HEK293 (cell line): ENCODE measurements at regions not wholly inside any gene's neighbourhood (a gene's known extent, or its start where the extent isn't known, plus 50 kb on each side); places are given as distances from the start of the nearest gene placed in this dataset.

ENCODE experiments used
- BCL11A ChIP-seq: fragments of 450-650 bp; formaldehyde crosslinking; IDR thresholded peaks from 2 replicates; pipeline ENCODE4 v1.5.1; 2016; ENCODE audit warnings: low read depth, missing biosample characterization, missing genetic modification characterization
- BCL11B ChIP-seq: fragments of 450-650 bp; formaldehyde crosslinking; IDR thresholded peaks from 2 replicates; pipeline ENCODE4 v1.5.1; 2016; ENCODE audit warnings: low read depth, missing biosample characterization, missing genetic modification characterization
- EGR2 ChIP-seq: fragments of 450-650 bp; formaldehyde crosslinking; IDR thresholded peaks from 2 replicates; pipeline ENCODE4 v1.5.1; 2016; ENCODE audit warnings: low read depth, missing biosample characterization, missing genetic modification characterization
- GLI2 ChIP-seq: fragments of 450-650 bp; formaldehyde crosslinking; IDR thresholded peaks from 2 replicates; pipeline ENCODE4; 2017; ENCODE audit warnings: missing biosample characterization, missing genetic modification characterization, low read depth, borderline replicate concordance
- HOXD13 ChIP-seq: sonication (generic); formaldehyde crosslinking; IDR thresholded peaks from 2 replicates; pipeline ENCODE4 v1.8.0; 2022; ENCODE audit warnings: missing genetic modification reagents, borderline replicate concordance
- KLF16 ChIP-seq: fragments of 450-650 bp; formaldehyde crosslinking; IDR thresholded peaks from 2 replicates; pipeline ENCODE4 v1.5.1; 2017; ENCODE audit warnings: missing biosample characterization, missing genetic modification characterization
- MZF1 ChIP-seq: fragments of 450-650 bp; formaldehyde crosslinking; IDR thresholded peaks from 2 replicates; pipeline ENCODE4 v1.5.1; 2017; ENCODE audit warnings: missing biosample characterization, missing genetic modification characterization, borderline replicate concordance
- TCF7L2 ChIP-seq: IDR thresholded peaks from 2 replicates; pipeline ENCODE4 v1.6.1; 2011; ENCODE audit warnings: low read depth, mild to moderate bottlenecking, inconsistent platforms, low read length, moderate library complexity, borderline replicate concordance
- ZBTB21 ChIP-seq: fragments of 450-650 bp; formaldehyde crosslinking; IDR thresholded peaks from 2 replicates; pipeline ENCODE4 v1.5.1; 2017; ENCODE audit warnings: missing biosample characterization, missing genetic modification characterization
- ZEB2 ChIP-seq: fragments of 450-650 bp; formaldehyde crosslinking; IDR thresholded peaks from 2 replicates; pipeline ENCODE4 v1.5.1; 2016; ENCODE audit warnings: missing biosample characterization, missing genetic modification characterization
- ZFHX2 ChIP-seq: fragments of 450-650 bp; formaldehyde crosslinking; conservative IDR thresholded peaks from 2 replicates; pipeline ENCODE4 v1.5.1; 2016; ENCODE audit warnings: missing biosample characterization, missing genetic modification characterization
- ZNF138 ChIP-seq: fragments of 450-650 bp; formaldehyde crosslinking; IDR thresholded peaks from 2 replicates; pipeline ENCODE4 v1.5.1; 2016; ENCODE audit warnings: missing biosample characterization, missing genetic modification characterization, borderline replicate concordance
- ZNF169 ChIP-seq: fragments of 450-650 bp; formaldehyde crosslinking; IDR thresholded peaks from 2 replicates; pipeline ENCODE4 v1.5.1; 2016; ENCODE audit warnings: missing biosample characterization, missing genetic modification characterization
- ZNF211 ChIP-seq: fragments of 450-650 bp; formaldehyde crosslinking; IDR thresholded peaks from 2 replicates; pipeline ENCODE4 v1.5.1; 2016; ENCODE audit warnings: low read depth, missing biosample characterization, missing genetic modification characterization
- ZNF239 ChIP-seq: fragments of 450-650 bp; formaldehyde crosslinking; IDR thresholded peaks from 2 replicates; pipeline ENCODE4 v1.5.1; 2016; ENCODE audit warnings: missing biosample characterization, missing genetic modification characterization
- ZNF24 ChIP-seq: fragments of 450-650 bp; formaldehyde crosslinking; IDR thresholded peaks from 2 replicates; pipeline ENCODE4 v1.5.1; 2016; ENCODE audit warnings: missing biosample characterization, missing genetic modification characterization
- ZNF311 ChIP-seq: fragments of 450-650 bp; formaldehyde crosslinking; IDR thresholded peaks from 2 replicates; pipeline ENCODE4 v1.5.1; 2017; ENCODE audit warnings: missing biosample characterization, missing genetic modification characterization, borderline replicate concordance
- ZNF324 ChIP-seq: fragments of 450-650 bp; formaldehyde crosslinking; IDR thresholded peaks from 2 replicates; pipeline ENCODE4 v1.5.1; 2016; ENCODE audit warnings: missing biosample characterization, missing genetic modification characterization
- ZNF391 ChIP-seq: fragments of 450-650 bp; formaldehyde crosslinking; IDR thresholded peaks from 2 replicates; pipeline ENCODE4 v1.5.1; 2016; ENCODE audit warnings: low read depth, missing biosample characterization, missing genetic modification characterization, borderline replicate concordance
- ZNF416 ChIP-seq: fragments of 450-650 bp; formaldehyde crosslinking; IDR thresholded peaks from 2 replicates; pipeline ENCODE4 v1.5.1; 2016; ENCODE audit warnings: missing biosample characterization, missing genetic modification characterization
- ZNF48 ChIP-seq: fragments of 450-650 bp; formaldehyde crosslinking; IDR thresholded peaks from 2 replicates; pipeline ENCODE4 v1.5.1; 2016; ENCODE audit warnings: missing biosample characterization, missing genetic modification characterization
- ZNF548 ChIP-seq: fragments of 450-650 bp; formaldehyde crosslinking; IDR thresholded peaks from 2 replicates; pipeline ENCODE4 v1.5.1; 2016; ENCODE audit warnings: missing biosample characterization, missing genetic modification characterization
- ZNF561 ChIP-seq: fragments of 450-650 bp; IDR thresholded peaks from 2 replicates; pipeline ENCODE4 v1.5.1; 2018; ENCODE audit warnings: missing biosample characterization, missing genetic modification characterization, borderline replicate concordance
- ZNF621 ChIP-seq: fragments of 450-650 bp; formaldehyde crosslinking; IDR thresholded peaks from 2 replicates; pipeline ENCODE4 v1.5.1; 2017; ENCODE audit warnings: missing biosample characterization, missing genetic modification characterization
- ZNF658 ChIP-seq: fragments of 450-650 bp; formaldehyde crosslinking; IDR thresholded peaks from 2 replicates; pipeline ENCODE4; 2016; ENCODE audit warnings: missing biosample characterization, missing genetic modification characterization
- ZNF707 ChIP-seq: fragments of 450-650 bp; formaldehyde crosslinking; IDR thresholded peaks from 2 replicates; pipeline ENCODE4 v1.5.1; 2016; ENCODE audit warnings: missing biosample characterization, missing genetic modification characterization
- ZNF785 ChIP-seq: fragments of 450-650 bp; formaldehyde crosslinking; IDR thresholded peaks from 2 replicates; pipeline ENCODE4 v1.5.1; 2016; ENCODE audit warnings: missing biosample characterization, missing genetic modification characterization
- ZNF837 ChIP-seq: fragments of 450-650 bp; formaldehyde crosslinking; IDR thresholded peaks from 2 replicates; pipeline ENCODE4 v1.5.1; 2016; ENCODE audit warnings: missing biosample characterization, missing genetic modification characterization
- ZSCAN23 ChIP-seq: fragments of 450-650 bp; formaldehyde crosslinking; IDR thresholded peaks from 2 replicates; pipeline ENCODE4 v1.5.1; 2016; ENCODE audit warnings: missing biosample characterization, missing genetic modification characterization
- ZXDB ChIP-seq: fragments of 450-650 bp; formaldehyde crosslinking; IDR thresholded peaks from 2 replicates; pipeline ENCODE4 v1.5.1; 2016; ENCODE audit warnings: missing biosample characterization, missing genetic modification characterization
- TF ChIP-seq, protein P1 (sequence below): fragments of 450-650 bp; formaldehyde crosslinking; IDR thresholded peaks from 2 replicates; pipeline ENCODE4 v1.5.1; 2016; ENCODE audit warnings: missing biosample characterization, missing genetic modification characterization
- TF ChIP-seq, protein P2 (sequence below): fragments of 450-650 bp; formaldehyde crosslinking; IDR thresholded peaks from 2 replicates; pipeline ENCODE4 v1.5.1; 2016; ENCODE audit warnings: missing biosample characterization, missing genetic modification characterization
- TF ChIP-seq, protein P3 (sequence below): fragments of 450-650 bp; formaldehyde crosslinking; optimal IDR thresholded peaks from 2 replicates; pipeline ENCODE3; 2016; ENCODE audit warnings: missing biosample characterization, mild to moderate bottlenecking, missing genetic modification characterization
- TF ChIP-seq, protein P4 (sequence below): fragments of 450-650 bp; formaldehyde crosslinking; IDR thresholded peaks from 2 replicates; pipeline ENCODE4 v1.5.1; 2016; ENCODE audit warnings: missing biosample characterization, missing genetic modification characterization
- TF ChIP-seq, protein P5 (sequence below): fragments of 450-650 bp; formaldehyde crosslinking; IDR thresholded peaks from 2 replicates; pipeline ENCODE4 v1.5.1; 2017; ENCODE audit warnings: missing biosample characterization, missing genetic modification characterization
- TF ChIP-seq, protein P6 (sequence below): fragments of 450-650 bp; formaldehyde crosslinking; IDR thresholded peaks from 2 replicates; pipeline ENCODE4 v1.5.1; 2017; ENCODE audit warnings: missing biosample characterization, missing genetic modification characterization

DNA sequence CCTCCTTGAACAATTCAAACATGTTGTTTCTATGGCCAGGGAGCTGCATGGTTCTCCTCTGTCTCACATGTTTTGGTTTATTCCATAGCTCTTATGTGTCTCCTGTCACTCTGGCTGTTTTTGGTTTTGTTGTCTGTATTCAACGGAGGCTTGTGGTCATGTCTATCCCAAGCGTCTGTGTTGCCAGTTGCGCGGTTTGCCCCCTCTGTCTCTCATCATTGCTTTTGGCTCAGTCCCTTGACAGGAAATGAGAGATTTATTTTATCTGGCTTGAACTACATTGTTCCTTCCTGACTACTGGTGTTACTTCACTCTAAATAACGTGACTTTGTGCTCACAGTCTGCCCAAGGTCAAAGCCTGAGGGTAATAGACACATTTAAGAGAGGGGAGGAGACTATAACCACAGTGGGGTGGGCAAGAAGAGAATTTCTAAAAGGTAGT is 96.4 kb upstream of the SOX5 start (continued):
- TF ChIP-seq ZNF211 (tag by site-specific recombination) (no peak), ZSCAN23 (no peak), ZNF837 (no peak), ZNF324 (tag by site-specific recombination) (no peak), ZNF658 (tag by site-specific recombination) (no peak), BCL11B (tag by site-specific recombination) (no peak), ZNF707 (no peak), TCF7L2 (no peak), ZNF416 (tag by site-specific recombination) (no peak), EGR2 (tag by site-specific recombination) (no peak), BCL11A (no peak), ZNF24 (tag by site-specific recombination) (no peak), ZNF169 (tag by site-specific recombination) (no peak), MZF1 (tag by site-specific recombination) (peak; percentile 55; the same call in 1 of the 2 replicates), ZNF48 (tag by site-specific recombination) (no peak), ZFHX2 (tag by site-specific recombination) (no peak), ZNF391 (no peak), ZNF548 (tag by site-specific recombination) (no peak), ZNF561 (tag by site-specific recombination) (no peak), ZNF311 (tag by site-specific recombination) (no peak), KLF16 (peak; percentile 43), ZNF621 (tag by site-specific recombination) (no peak), ZBTB21 (tag by site-specific recombination) (0 out of 2 replicates have a peak, but pooled peaks have one; percentile 30), ZNF138 (tag by site-specific recombination) (no peak), ZNF785 (no peak), GLI2 (no peak), HOXD13 (no peak; the same call in 1 of the 2 replicates), ZXDB (tag by site-specific recombination) (peak; percentile 85), ZNF239 (tag by site-specific recombination) (no peak), ZEB2 (tag by site-specific recombination) (peak; percentile 54; the same call in 1 of the 2 replicates)
- TF ChIP-seq, protein P1, sequence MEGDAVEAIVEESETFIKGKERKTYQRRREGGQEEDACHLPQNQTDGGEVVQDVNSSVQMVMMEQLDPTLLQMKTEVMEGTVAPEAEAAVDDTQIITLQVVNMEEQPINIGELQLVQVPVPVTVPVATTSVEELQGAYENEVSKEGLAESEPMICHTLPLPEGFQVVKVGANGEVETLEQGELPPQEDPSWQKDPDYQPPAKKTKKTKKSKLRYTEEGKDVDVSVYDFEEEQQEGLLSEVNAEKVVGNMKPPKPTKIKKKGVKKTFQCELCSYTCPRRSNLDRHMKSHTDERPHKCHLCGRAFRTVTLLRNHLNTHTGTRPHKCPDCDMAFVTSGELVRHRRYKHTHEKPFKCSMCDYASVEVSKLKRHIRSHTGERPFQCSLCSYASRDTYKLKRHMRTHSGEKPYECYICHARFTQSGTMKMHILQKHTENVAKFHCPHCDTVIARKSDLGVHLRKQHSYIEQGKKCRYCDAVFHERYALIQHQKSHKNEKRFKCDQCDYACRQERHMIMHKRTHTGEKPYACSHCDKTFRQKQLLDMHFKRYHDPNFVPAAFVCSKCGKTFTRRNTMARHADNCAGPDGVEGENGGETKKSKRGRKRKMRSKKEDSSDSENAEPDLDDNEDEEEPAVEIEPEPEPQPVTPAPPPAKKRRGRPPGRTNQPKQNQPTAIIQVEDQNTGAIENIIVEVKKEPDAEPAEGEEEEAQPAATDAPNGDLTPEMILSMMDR (tag by site-specific recombination): no peak
- TF ChIP-seq, protein P2, sequence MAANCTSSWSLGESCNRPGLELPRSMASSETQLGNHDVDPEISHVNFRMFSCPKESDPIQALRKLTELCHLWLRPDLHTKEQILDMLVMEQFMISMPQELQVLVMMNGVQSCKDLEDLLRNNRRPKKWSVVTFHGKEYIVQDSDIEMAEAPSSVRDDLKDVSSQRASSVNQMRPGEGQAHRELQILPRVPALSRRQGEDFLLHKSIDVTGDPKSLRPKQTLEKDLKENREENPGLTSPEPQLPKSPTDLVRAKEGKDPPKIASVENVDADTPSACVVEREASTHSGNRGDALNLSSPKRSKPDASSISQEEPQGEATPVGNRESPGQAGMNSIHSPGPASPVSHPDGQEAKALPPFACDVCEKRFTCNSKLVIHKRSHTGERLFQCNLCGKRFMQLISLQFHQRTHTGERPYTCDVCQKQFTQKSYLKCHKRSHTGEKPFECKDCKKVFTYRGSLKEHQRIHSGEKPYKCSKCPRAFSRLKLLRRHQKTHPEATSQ: no peak
- TF ChIP-seq, protein P3, sequence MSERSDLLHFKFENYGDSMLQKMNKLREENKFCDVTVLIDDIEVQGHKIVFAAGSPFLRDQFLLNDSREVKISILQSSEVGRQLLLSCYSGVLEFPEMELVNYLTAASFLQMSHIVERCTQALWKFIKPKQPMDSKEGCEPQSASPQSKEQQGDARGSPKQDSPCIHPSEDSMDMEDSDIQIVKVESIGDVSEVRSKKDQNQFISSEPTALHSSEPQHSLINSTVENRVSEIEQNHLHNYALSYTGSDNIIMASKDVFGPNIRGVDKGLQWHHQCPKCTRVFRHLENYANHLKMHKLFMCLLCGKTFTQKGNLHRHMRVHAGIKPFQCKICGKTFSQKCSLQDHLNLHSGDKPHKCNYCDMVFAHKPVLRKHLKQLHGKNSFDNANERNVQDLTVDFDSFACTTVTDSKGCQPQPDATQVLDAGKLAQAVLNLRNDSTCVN (tag by site-specific recombination): no peak
- TF ChIP-seq, protein P4, sequence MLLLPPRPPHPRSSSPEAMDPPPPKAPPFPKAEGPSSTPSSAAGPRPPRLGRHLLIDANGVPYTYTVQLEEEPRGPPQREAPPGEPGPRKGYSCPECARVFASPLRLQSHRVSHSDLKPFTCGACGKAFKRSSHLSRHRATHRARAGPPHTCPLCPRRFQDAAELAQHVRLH (tag by site-specific recombination): no peak
- TF ChIP-seq, protein P5, sequence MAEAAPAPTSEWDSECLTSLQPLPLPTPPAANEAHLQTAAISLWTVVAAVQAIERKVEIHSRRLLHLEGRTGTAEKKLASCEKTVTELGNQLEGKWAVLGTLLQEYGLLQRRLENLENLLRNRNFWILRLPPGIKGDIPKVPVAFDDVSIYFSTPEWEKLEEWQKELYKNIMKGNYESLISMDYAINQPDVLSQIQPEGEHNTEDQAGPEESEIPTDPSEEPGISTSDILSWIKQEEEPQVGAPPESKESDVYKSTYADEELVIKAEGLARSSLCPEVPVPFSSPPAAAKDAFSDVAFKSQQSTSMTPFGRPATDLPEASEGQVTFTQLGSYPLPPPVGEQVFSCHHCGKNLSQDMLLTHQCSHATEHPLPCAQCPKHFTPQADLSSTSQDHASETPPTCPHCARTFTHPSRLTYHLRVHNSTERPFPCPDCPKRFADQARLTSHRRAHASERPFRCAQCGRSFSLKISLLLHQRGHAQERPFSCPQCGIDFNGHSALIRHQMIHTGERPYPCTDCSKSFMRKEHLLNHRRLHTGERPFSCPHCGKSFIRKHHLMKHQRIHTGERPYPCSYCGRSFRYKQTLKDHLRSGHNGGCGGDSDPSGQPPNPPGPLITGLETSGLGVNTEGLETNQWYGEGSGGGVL: peak; percentile 43; the same call in 1 of the 2 replicates
- TF ChIP-seq, protein P6, sequence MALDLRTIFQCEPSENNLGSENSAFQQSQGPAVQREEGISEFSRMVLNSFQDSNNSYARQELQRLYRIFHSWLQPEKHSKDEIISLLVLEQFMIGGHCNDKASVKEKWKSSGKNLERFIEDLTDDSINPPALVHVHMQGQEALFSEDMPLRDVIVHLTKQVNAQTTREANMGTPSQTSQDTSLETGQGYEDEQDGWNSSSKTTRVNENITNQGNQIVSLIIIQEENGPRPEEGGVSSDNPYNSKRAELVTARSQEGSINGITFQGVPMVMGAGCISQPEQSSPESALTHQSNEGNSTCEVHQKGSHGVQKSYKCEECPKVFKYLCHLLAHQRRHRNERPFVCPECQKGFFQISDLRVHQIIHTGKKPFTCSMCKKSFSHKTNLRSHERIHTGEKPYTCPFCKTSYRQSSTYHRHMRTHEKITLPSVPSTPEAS (tag by site-specific recombination): no peak
